Subcutaneous abdominal adipose tissue (tissue), 5 donors: ENCODE measurements at regions not wholly inside any gene's neighbourhood (a gene's known extent, or its start where the extent isn't known, plus 50 kb on each side); places are given as distances from the start of the nearest gene placed in this dataset.

Experiments used
- H3K27ac ChIP-seq: one replicate; pipeline ENCODE4 v1.7.0; 2013; ENCODE audit warnings: low read depth, mild to moderate bottlenecking, inconsistent platforms, low read length, moderate library complexity
- H3K27me3 ChIP-seq, 5 donors: one replicate each; pipeline ENCODE4 v1.7.0; 2013; ENCODE audit warnings: low read length in 5 of 5, inconsistent platforms in 1 of 5; ENCODE audit not compliant: control insufficient read depth in 5 of 5, insufficient read depth in 4 of 5
- H3K36me3 ChIP-seq, 5 donors: one replicate each; pipeline ENCODE4 v1.7.0; 2013; ENCODE audit warnings: low read length in 5 of 5; ENCODE audit not compliant: control insufficient read depth in 5 of 5, insufficient read depth in 5 of 5
- H3K4me1 ChIP-seq, 5 donors: one replicate each; pipeline ENCODE4 v1.7.0; 2013; ENCODE audit warnings: low read length in 5 of 5, mild to moderate bottlenecking in 3 of 5, moderate library complexity in 1 of 5; ENCODE audit not compliant: control insufficient read depth in 5 of 5, insufficient read depth in 5 of 5
- H3K4me3 ChIP-seq, 5 donors: one replicate each; pipeline ENCODE4 v1.7.0; 2013; ENCODE audit warnings: low read length in 5 of 5, low read depth in 1 of 5
- H3K9ac ChIP-seq, 5 donors: one replicate each; pipeline ENCODE4 v1.7.0; 2013; ENCODE audit warnings: low read length in 5 of 5, mild to moderate bottlenecking in 4 of 5, moderate library complexity in 3 of 5
- H3K9me3 ChIP-seq, 5 donors: one replicate each; pipeline ENCODE4 v1.7.0; 2013; ENCODE audit warnings: low read length in 5 of 5; ENCODE audit not compliant: control insufficient read depth in 5 of 5
- donor health status: healthy.
- donor health status: healthy.
- donor health status: healthy.
- donor health status: healthy.
- donor health status: healthy.

DNA sequence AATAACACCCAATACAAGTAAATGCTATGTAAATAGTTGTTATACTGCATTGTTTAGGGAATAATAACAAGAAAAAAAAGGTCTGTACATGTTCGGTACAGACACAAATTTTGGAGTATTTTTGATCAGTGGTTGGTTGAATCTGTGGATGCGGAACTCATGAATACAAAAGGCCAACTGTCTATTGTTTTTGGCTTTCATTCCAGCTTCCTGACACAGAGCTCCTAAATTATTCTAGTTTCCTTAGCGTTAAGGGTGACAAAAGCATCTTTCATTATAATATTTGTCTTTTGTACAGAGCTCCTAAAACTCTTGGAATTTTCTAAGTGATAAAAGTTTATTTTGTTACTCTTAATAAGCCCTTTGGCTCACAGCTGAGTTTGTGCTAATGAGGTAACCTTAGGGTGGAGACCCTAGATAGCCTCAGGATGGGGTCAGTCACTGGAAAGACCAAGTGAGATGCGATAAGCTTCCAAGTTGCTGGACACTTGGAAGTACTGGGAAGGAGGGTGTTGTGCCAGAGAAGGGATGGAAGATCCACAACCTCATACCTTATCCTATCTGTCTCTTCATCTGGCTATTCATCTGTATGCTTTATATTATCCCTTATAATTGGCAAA, 57.4 kb upstream of the PRRC2C start:
- Histone ChIP-seq H3K36me3 (no peaks in the 10 kb centered on the region), H3K9ac (no peak overlapping the region), H3K9me3 (peaks cover 0 to 8% (median 0%) of the 10 kb centered on the region in 5 donors), H3K27me3 (no peaks in the 10 kb centered on the region), H3K4me3 (no peak overlapping the region), H3K4me1 (peaks cover 0 to 14% (median 0%) of the 10 kb centered on the region in 5 donors), H3K27ac (no peak overlapping the region)

DNA sequence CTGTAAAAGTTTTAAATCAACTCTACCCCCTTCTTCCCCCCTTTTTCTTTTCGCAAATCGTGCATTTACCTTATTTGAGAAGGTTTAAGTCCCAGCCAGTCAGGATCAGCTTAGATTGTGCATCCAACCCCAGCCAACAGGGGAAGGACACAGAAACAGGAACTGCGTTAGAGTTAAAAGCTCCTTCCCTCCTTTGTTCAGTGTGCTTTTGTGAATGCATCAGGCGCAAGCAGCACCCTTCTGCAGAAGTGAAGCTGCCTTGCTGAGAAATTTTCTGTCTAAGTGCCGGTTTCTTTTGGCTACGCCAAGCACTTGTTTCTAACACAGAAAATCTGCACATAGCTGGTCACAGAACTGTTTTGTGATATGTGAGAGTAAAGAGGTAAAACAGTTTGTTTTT, 56.2 kb upstream of the PRRC2C start:
- no peak overlapping the region for H3K27ac ChIP-seq
- H3K9ac ChIP-seq = no peak overlapping the region
- H3K9me3 ChIP-seq = peaks cover 0 to 8% (median 0%) of the 10 kb centered on the region in 5 donors
- H3K4me1 ChIP-seq = peaks cover 0 to 14% (median 0%) of the 10 kb centered on the region in 5 donors
- H3K36me3 ChIP-seq = no peaks in the 10 kb centered on the region
- no peak overlapping the region for H3K4me3 ChIP-seq
- no peaks in the 10 kb centered on the region for H3K27me3 ChIP-seq

DNA sequence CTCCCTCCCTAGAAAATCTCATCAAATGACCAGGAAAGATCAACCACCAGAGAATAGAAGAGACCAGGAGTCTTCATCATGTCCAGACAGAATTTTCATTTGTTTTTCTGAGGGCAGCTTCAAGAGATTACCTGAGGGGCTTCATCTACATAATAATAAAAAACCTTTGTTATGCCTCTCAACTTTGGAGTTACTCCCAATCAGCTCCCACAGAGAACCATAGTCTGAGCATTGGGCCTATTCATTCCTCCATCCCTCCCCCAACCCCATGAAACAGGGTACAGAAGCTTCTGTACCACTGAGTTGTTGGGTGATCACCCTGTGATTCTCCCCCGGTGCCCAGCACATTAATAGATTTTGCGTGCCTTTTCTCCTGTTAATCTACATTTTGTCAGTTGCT, 53.3 kb upstream of the PRRC2C start:
- Histone ChIP-seq H3K9me3 (peaks cover 0 to 8% (median 0%) of the 10 kb centered on the region in 5 donors), H3K36me3 (no peaks in the 10 kb centered on the region), H3K27me3 (no peaks in the 10 kb centered on the region), H3K4me3 (no peak overlapping the region), H3K9ac (no peak overlapping the region), H3K27ac (no peak overlapping the region), H3K4me1 (peaks cover 0 to 21% (median 4%) of the 10 kb centered on the region in 5 donors)

DNA sequence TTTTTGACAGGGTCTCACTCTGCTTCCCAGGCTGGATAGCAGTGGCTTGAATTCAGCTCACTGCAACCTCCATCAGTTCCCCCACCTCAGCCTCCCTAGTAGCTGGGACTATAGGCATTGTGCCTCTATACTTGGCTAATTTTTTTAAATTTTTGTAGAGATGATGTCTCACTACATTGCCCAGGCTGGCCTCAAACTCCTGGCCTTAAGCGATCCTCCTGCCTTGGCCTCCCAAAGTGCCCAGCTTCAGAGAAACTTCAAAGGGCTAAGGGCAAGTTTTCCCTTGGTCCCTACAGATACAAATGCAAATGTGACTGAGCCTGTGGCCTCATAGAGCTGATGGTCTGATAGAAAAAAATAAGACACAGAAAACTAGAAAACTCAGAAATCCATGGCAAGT, 52.9 kb upstream of the PRRC2C start:
- Histone ChIP-seq H3K27me3 (no peaks in the 10 kb centered on the region), H3K36me3 (no peaks in the 10 kb centered on the region), H3K4me3 (no peak overlapping the region), H3K4me1 (peaks cover 0 to 19% (median 4%) of the 10 kb centered on the region in 5 donors), H3K27ac (no peak overlapping the region), H3K9me3 (peaks cover 0 to 8% (median 0%) of the 10 kb centered on the region in 5 donors), H3K9ac (no peak overlapping the region)

DNA sequence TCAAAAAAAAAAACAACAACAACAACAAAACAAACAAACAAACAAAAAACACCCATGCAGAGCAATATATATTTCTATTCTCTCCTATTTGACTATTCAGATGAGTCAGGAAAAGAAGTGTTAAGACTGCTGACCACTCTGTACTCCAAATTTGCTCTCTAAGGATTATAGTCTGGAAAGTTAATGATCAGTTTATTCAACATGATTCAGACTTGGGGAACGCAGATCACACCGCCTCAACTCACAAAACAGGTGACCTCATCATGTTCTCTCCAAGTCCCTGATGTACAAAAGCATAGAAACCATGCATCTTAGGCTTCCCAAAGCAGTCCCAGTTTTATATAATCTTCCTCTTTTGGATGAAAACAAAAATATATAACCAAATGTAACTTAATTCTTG, 51.9 kb upstream of the PRRC2C start:
- no peaks in the 10 kb centered on the region for H3K27me3 ChIP-seq
- H3K27ac ChIP-seq = no peak overlapping the region
- H3K4me3 ChIP-seq = no peak overlapping the region
- no peak overlapping the region for H3K9ac ChIP-seq
- H3K9me3 ChIP-seq = peaks cover 0 to 8% (median 0%) of the 10 kb centered on the region in 5 donors
- H3K36me3 ChIP-seq = no peaks in the 10 kb centered on the region
- peaks cover 0 to 10% (median 4%) of the 10 kb centered on the region in 5 donors for H3K4me1 ChIP-seq

DNA sequence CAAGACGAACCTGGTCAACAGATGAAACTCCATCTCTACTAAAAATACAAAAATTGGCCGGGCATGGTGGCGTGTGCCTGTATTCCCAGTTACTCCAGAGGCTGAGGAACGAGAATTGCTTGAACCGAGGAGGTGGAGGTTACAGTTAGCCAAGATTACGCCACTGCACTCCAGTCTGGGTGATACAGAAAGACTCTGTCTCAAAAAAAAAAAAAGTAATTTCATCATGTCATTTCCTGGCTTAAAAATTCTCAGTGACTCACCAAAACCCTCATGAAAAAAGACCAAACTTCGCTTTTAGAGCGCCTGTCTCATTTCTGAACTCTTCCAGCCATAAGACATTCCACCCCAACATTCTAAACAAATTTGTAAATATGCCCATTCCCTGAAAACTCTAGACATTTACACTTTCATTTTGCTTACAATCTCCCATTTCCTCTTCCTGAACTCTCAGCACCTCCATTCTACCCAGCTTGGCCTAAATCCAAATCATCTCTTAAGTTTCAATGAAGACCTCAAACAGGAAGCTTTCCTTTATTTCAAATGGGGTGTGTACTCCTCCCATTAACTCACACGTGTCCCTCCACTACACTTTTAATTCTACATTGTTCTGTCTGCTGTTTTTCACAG, 50.5 kb upstream of the PRRC2C start:
- Histone ChIP-seq H3K9ac (peak overlapping the region in 3 of 5 donors; percentile 17 to 75 (median 71)), H3K27me3 (no peaks in the 10 kb centered on the region), H3K4me3 (peak overlapping the region in 3 of 5 donors; percentile 19 to 58 (median 25)), H3K4me1 (peaks cover 0 to 7% (median 4%) of the 10 kb centered on the region in 5 donors), H3K27ac (peak overlapping the region; percentile 82), H3K9me3 (no peaks in the 10 kb centered on the region), H3K36me3 (no peaks in the 10 kb centered on the region)
